SU-DHL-6 (cell line): ENCODE measurements at regions not wholly inside any gene's neighbourhood (a gene's known extent, or its start where the extent isn't known, plus 50 kb on each side); places are given as distances from the start of the nearest gene placed in this dataset.

Experiments
- H2AFZ ChIP-seq: fragments of 200-600 bp; sonication (generic); 2 replicates; pipeline ENCODE4 v1.6.1; 2014; ENCODE audit warnings: low read depth, mild to moderate bottlenecking, moderate library complexity, mixed read lengths, antibody characterized with exemption, low read length; ENCODE audit not compliant: severe bottlenecking
- H3F3A ChIP-seq: fragments of 200-600 bp; shearing (Covaris generic); 2 replicates; pipeline ENCODE4 v1.6.0; 2016; ENCODE audit warnings: antibody characterized with exemption, mild to moderate bottlenecking; ENCODE audit not compliant: insufficient read depth
- H3K27ac ChIP-seq: fragments of 200-600 bp; sonication (generic); 2 replicates; pipeline ENCODE4 v1.5.1; 2016; ENCODE audit warnings: low read depth, mild to moderate bottlenecking, low read length, moderate library complexity, mixed read lengths
- H3K27me3 ChIP-seq: fragments of 200-600 bp; sonication (generic), shearing (Covaris generic); 2 replicates; pipeline ENCODE4 v1.6.0; 2014; ENCODE audit warnings: mild to moderate bottlenecking, low read length
- H3K36me3 ChIP-seq: fragments of 200-600 bp; sonication (generic); 2 replicates; pipeline ENCODE4 v1.6.1; 2014; ENCODE audit warnings: mild to moderate bottlenecking, low read length, mixed read lengths
- H3K4me2 ChIP-seq: fragments of 300-600, 200-600 bp; shearing (Covaris generic), sonication (generic); 2 replicates; pipeline ENCODE4 v1.6.0; 2014; ENCODE audit warnings: low read length, low read depth, mild to moderate bottlenecking; ENCODE audit not compliant: poor library complexity, severe bottlenecking
- H3K4me3 ChIP-seq: fragments of 200-600 bp; sonication (generic); 2 replicates; pipeline ENCODE4 v1.5.1; 2014; ENCODE audit warnings: antibody characterized with exemption, low read length, mild to moderate bottlenecking, mixed read lengths; ENCODE audit not compliant: insufficient read depth, poor library complexity, severe bottlenecking
- H3K79me2 ChIP-seq: fragments of 200-600 bp; sonication (generic); 2 replicates; pipeline ENCODE4 v1.6.1; 2014; ENCODE audit warnings: mild to moderate bottlenecking, low read length, moderate library complexity; ENCODE audit not compliant: insufficient read depth
- H3K9ac ChIP-seq: fragments of 200-600 bp; sonication (generic); 2 replicates; pipeline ENCODE4 v1.7.0; 2014; ENCODE audit warnings: mild to moderate bottlenecking, low read length
- H3K9me2 ChIP-seq: fragments of 200-600 bp; sonication (generic); replicated peaks from 2 replicates; pipeline ENCODE4 v1.6.1; 2014; ENCODE audit warnings: low read length; ENCODE audit not compliant: insufficient read depth
- H3K9me3 ChIP-seq: fragments of 200-600 bp; sonication (generic); 2 replicates; pipeline ENCODE4 v1.6.1; 2014; ENCODE audit warnings: low read length, mixed read lengths; ENCODE audit not compliant: insufficient read depth
- H4K20me1 ChIP-seq: fragments of 200-600 bp; sonication (generic); 2 replicates; pipeline ENCODE4 v1.6.1; 2014; ENCODE audit warnings: low read depth, mild to moderate bottlenecking, antibody characterized with exemption, low read length, moderate library complexity, mixed read lengths
- CTCF ChIP-seq: fragments of 200-600 bp; sonication (generic); IDR thresholded peaks from one replicate; pipeline ENCODE4 v1.5.1; 2017; ENCODE audit warnings: antibody characterized with exemption, mild to moderate bottlenecking, low read length, moderate library complexity; ENCODE audit not compliant: insufficient read depth, poor library complexity, severe bottlenecking
- EZH2phosphoT487 ChIP-seq: fragments of 200-600 bp; sonication (generic), shearing (Covaris generic); conservative IDR thresholded peaks from 2 replicates; pipeline ENCODE4 v1.6.1; 2018; ENCODE audit warnings: mild to moderate bottlenecking, antibody characterized with exemption, low read length, moderate library complexity, mixed read lengths

- Histone ChIP-seq H3K9me3 (no peaks in the 10 kb centered on the region), H3K27me3 (no peaks in the 10 kb centered on the region), H2AFZ (no peak overlapping the region), H3F3A (no peaks in the 10 kb centered on the region), H3K4me2 (no peak overlapping the region), H3K4me3 (no peak overlapping the region), H4K20me1 (no peaks in the 10 kb centered on the region), H3K36me3 (no peaks in the 10 kb centered on the region), H3K9me2 (no peaks in the 10 kb centered on the region), H3K9ac (no peak overlapping the region), H3K27ac (no peak overlapping the region), H3K79me2 (no peaks in the 10 kb centered on the region)
- no peak for TF ChIP-seq CTCF
- no peak for TF ChIP-seq EZH2phosphoT487
These were observed 277.2 kb upstream of the SLC24A2 start for GRCh38 chr9:20065796-20066700.

- Histone ChIP-seq H3K27me3 (no peaks in the 10 kb centered on the region), H2AFZ (no peak overlapping the region), H3K36me3 (no peaks in the 10 kb centered on the region), H4K20me1 (no peaks in the 10 kb centered on the region), H3K9ac (no peak overlapping the region), H3F3A (no peaks in the 10 kb centered on the region), H3K9me2 (no peaks in the 10 kb centered on the region), H3K4me3 (no peak overlapping the region), H3K9me3 (no peaks in the 10 kb centered on the region), H3K79me2 (no peaks in the 10 kb centered on the region), H3K4me2 (no peak overlapping the region), H3K27ac (no peak overlapping the region)
- no peak for TF ChIP-seq EZH2phosphoT487
- no peak for TF ChIP-seq CTCF
These were observed 276.2 kb upstream of the SLC24A2 start for GRCh38 chr9:20065046-20065445.

- Histone ChIP-seq H3K4me3 (no peak overlapping the region), H3K9me3 (no peaks in the 10 kb centered on the region), H3K4me2 (no peak overlapping the region), H3K36me3 (no peaks in the 10 kb centered on the region), H3K79me2 (no peaks in the 10 kb centered on the region), H3K27me3 (no peaks in the 10 kb centered on the region), H3K27ac (no peak overlapping the region), H2AFZ (no peak overlapping the region), H4K20me1 (no peaks in the 10 kb centered on the region), H3K9ac (no peak overlapping the region), H3F3A (no peaks in the 10 kb centered on the region), H3K9me2 (no peaks in the 10 kb centered on the region)
- TF ChIP-seq CTCF (no peak), EZH2phosphoT487 (no peak)
These were observed 265.9 kb upstream of the SLC24A2 start for GRCh38 chr9:20054734-20055133.
